ENCODE measurements at regions not wholly inside any gene's neighbourhood (a gene's known extent, or its start where the extent isn't known, plus 50 kb on each side); places are given as distances from the start of the nearest gene placed in this dataset.

DNA sequence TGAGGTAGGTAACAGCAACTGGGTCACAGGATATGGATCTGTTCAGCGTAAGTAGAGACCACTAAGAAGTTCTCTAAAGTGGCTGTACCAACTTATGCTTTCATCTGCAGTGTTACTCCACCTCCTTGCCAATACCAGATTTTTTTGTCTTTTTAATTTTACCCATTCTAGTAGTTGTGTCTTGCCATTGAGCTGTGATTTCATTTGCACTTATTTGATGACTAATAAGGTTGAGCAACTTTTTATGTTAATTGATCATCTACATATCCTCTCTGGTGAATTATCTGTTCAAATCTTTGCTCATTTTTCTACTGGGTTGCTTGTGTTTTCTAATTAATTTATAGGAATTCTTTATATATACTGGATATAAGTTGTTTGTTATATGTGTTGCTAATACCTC lies 82.9 kb downstream of the OGFRL1 start:
- H3K9me3 Mint-ChIP-seq (ENCODE audit: unreplicated experiment): no peaks in the 10 kb centered on the region
- intact Hi-C loops (cut with micrococcal nuclease): no loop called here

DNA sequence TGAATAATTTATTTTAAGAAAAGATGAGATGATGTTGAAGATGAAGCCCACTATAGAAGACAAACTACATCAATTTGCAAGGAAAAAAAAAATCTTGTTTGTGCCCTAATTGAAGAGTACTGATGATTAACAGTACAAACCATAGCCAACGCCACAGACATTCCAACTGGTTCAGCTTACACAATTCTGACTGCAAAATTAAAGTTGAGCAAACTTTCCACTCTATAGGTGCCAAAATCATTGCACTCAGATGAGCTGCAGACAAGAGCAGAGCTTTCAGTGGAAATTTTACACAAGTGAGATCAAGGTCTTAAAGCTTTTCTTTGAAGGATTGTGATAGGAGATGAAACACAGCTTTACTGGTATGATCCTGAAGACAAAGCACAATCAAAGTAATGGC lies 85.3 kb downstream of the OGFRL1 start:
- H3K27me3 Mint-ChIP-seq (ENCODE audit: insufficient read depth, unreplicated experiment): no peaks in the 10 kb centered on the region
- TF ChIP-seq CTCF (IDR thresholded peaks at IDR 0.05; ENCODE audit: unreplicated experiment): no peak
- no TSS peak for BruUV-seq (replicated peaks)
- intact Hi-C loops (cut with micrococcal nuclease): no loop called here
- no peak for DNase-seq (ENCODE audit: unreplicated experiment)
- H3K36me3 Mint-ChIP-seq (ENCODE audit: insufficient read depth, unreplicated experiment): no peaks in the 10 kb centered on the region
- H3K27ac Mint-ChIP-seq (ENCODE audit: low read depth, unreplicated experiment): no peak overlapping the region
- H3K4me3 Mint-ChIP-seq (ENCODE audit: unreplicated experiment): no peak overlapping the region
- peaks cover 7% of the 10 kb centered on the region for H3K4me1 Mint-ChIP-seq (ENCODE audit: insufficient read depth, unreplicated experiment)
- no peaks in the 10 kb centered on the region for H3K9me3 Mint-ChIP-seq (ENCODE audit: unreplicated experiment)
- POLR2A ChIA-PET: no interaction called here
- CTCF ChIA-PET: interaction anchor here (0.6 to 1.3 kb wide), 3 partner anchors 11 to 417 kb away, joined by 3 to 5 read pairs (median 3); partner anchors contain the start of gene B3GAT2

More for the DNA sequence above, 82.9 kb downstream of the OGFRL1 start:
- no peak for DNase-seq (ENCODE audit: unreplicated experiment)
- no peaks in the 10 kb centered on the region for H3K27me3 Mint-ChIP-seq (ENCODE audit: insufficient read depth, unreplicated experiment)
- H3K36me3 Mint-ChIP-seq (ENCODE audit: insufficient read depth, unreplicated experiment): no peaks in the 10 kb centered on the region
- H3K4me1 Mint-ChIP-seq (ENCODE audit: insufficient read depth, unreplicated experiment): peaks cover 17% of the 10 kb centered on the region
- H3K4me3 Mint-ChIP-seq (ENCODE audit: unreplicated experiment): no peak overlapping the region
- ChIA-PET POLR2A (interaction anchor here (1.1 kb wide), 1 partner anchor 17 kb away, joined by 3 read pairs; no protein-coding TSS in a partner anchor), CTCF (no interaction called here)
- BruUV-seq (replicated peaks): no TSS peak
- no peak for TF ChIP-seq CTCF (IDR thresholded peaks at IDR 0.05; ENCODE audit: unreplicated experiment)
- no peak overlapping the region for H3K27ac Mint-ChIP-seq (ENCODE audit: low read depth, unreplicated experiment)

- H3K4me3 Mint-ChIP-seq (ENCODE audit: unreplicated experiment): no peak overlapping the region
- ChIA-PET CTCF (interaction anchor here (0.5 to 2.3 kb wide), 3 partner anchors 9 to 711 kb away, joined by 3 to 6 read pairs (median 4); no protein-coding TSS in a partner anchor), POLR2A (no interaction called here)
- BruUV-seq (replicated peaks): no TSS peak
- intact Hi-C loops (cut with micrococcal nuclease): no loop called here
- DNase-seq (ENCODE audit: unreplicated experiment): no peak
- peaks cover 7% of the 10 kb centered on the region for H3K4me1 Mint-ChIP-seq (ENCODE audit: insufficient read depth, unreplicated experiment)
- H3K9me3 Mint-ChIP-seq (ENCODE audit: unreplicated experiment): no peaks in the 10 kb centered on the region
- H3K27me3 Mint-ChIP-seq (ENCODE audit: insufficient read depth, unreplicated experiment): no peaks in the 10 kb centered on the region
- no peak overlapping the region for H3K27ac Mint-ChIP-seq (ENCODE audit: low read depth, unreplicated experiment)
- TF ChIP-seq CTCF (IDR thresholded peaks at IDR 0.05; ENCODE audit: unreplicated experiment): no peak
- no peaks in the 10 kb centered on the region for H3K36me3 Mint-ChIP-seq (ENCODE audit: insufficient read depth, unreplicated experiment)
Observed at GRCh38 chr6:71375676-71376075, 87.1 kb downstream of the OGFRL1 start.

DNA sequence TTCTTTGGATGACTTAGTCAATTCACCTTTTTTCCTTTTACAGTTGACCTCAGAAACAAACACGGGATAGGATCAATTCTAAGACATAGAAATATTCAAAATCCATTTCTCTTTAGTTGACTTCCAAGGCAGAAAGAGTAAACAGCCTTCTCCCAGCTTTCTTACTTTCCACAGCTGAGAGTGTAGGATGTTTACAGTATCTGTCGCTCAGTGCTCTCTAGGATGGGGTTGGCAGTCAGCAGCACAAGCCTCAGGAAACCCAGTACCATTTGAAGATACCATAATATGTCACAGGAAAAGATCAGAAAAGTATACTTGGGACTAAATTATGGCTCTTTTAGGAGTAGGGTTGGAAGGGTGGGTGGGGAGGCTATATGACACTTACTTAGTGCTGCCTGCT lies 88.2 kb downstream of the OGFRL1 start:
- no peak for TF ChIP-seq CTCF (IDR thresholded peaks at IDR 0.05; ENCODE audit: unreplicated experiment)
- H3K4me3 Mint-ChIP-seq (ENCODE audit: unreplicated experiment): no peak overlapping the region
- no peaks in the 10 kb centered on the region for H3K9me3 Mint-ChIP-seq (ENCODE audit: unreplicated experiment)
- no TSS peak for BruUV-seq (replicated peaks)
- peaks cover 7% of the 10 kb centered on the region for H3K4me1 Mint-ChIP-seq (ENCODE audit: insufficient read depth, unreplicated experiment)
- no peak overlapping the region for H3K27ac Mint-ChIP-seq (ENCODE audit: low read depth, unreplicated experiment)
- CTCF ChIA-PET: interaction anchor here (0.6 to 2.3 kb wide), 2 partner anchors 290 to 709 kb away, joined by 3 to 6 read pairs; no protein-coding TSS in a partner anchor
- H3K27me3 Mint-ChIP-seq (ENCODE audit: insufficient read depth, unreplicated experiment): no peaks in the 10 kb centered on the region
- intact Hi-C loops (cut with micrococcal nuclease): no loop called here
- POLR2A ChIA-PET: no interaction called here
- no peaks in the 10 kb centered on the region for H3K36me3 Mint-ChIP-seq (ENCODE audit: insufficient read depth, unreplicated experiment)
- DNase-seq (ENCODE audit: unreplicated experiment): no peak
